NCI-H2227 (cell line): ENCODE measurements at regions not wholly inside any gene's neighbourhood (a gene's known extent, or its start where the extent isn't known, plus 50 kb on each side); places are given as distances from the start of the nearest gene placed in this dataset.

ENCODE experiments used
- DNase-seq: peaks from one replicate; lab custom pipeline; 2025; ENCODE audit not compliant: unreplicated experiment; lab: John Stamatoyannopoulos, UW

- peak; percentile 13 for DNase-seq
These were observed 54.1 kb upstream of the ATP2C1 start for GRCh38 chr3:130839813-130840212.

- no peak for DNase-seq
These were observed 52.5 kb upstream of the ATP2C1 start for GRCh38 chr3:130841357-130841756.

- DNase-seq: no peak
These were observed 50.4 kb upstream of the ATP2C1 start for GRCh38 chr3:130843441-130843840.
